ENCODE measurements at regions not wholly inside any gene's neighbourhood (a gene's known extent, or its start where the extent isn't known, plus 50 kb on each side); places are given as distances from the start of the nearest gene placed in this dataset.

- no peaks in the 10 kb centered on the region for H3K36me3 ChIP-seq (ENCODE audit: control insufficient read depth in 1 of 2, insufficient read depth in 2 of 2, low read length in 2 of 2)
- H3K9ac ChIP-seq (ENCODE audit: low read length): no peak overlapping the region
- no peak overlapping the region for H3K4me3 ChIP-seq (replicated peaks in 1 of 2; ENCODE audit: low read depth in 1 of 2, low read length in 2 of 2)
- H2AFZ ChIP-seq (ENCODE audit: low read depth, low read length, poor library complexity, severe bottlenecking): no peak overlapping the region
- DNase-seq (ENCODE audit: low read depth, low spot score): no peak
- no peaks in the 10 kb centered on the region for H3K9me2 ChIP-seq (ENCODE audit: insufficient read depth)
- no peaks in the 10 kb centered on the region for H3K79me2 ChIP-seq (ENCODE audit: insufficient read depth, low read length)
- no peaks in the 10 kb centered on the region for H4K20me1 ChIP-seq (ENCODE audit: insufficient read depth)
- H3K9me3 ChIP-seq (ENCODE audit: control insufficient read depth in 1 of 2, insufficient read depth in 1 of 2, low read depth in 1 of 2, low read length in 2 of 2): peaks cover 44 to 48% of the 10 kb centered on the region in 2 experiments
- ATAC-seq: no peak
- POLR2A ChIA-PET: no interaction called here
- intact Hi-C loops (cut with micrococcal nuclease): no loop called here
- TF ChIP-seq SRF (IDR thresholded peaks at IDR 0.05; ENCODE audit: low read depth): no peak
- TF ChIP-seq MAX (IDR thresholded peaks at IDR 0.05): no peak
- no peak for TF ChIP-seq CBX3 (IDR thresholded peaks at IDR 0.05; ENCODE audit: low read depth)
- TF ChIP-seq FOSL1 (IDR thresholded peaks at IDR 0.05; ENCODE audit: low read depth): no peak
- CTCF ChIA-PET: no interaction called here
- RAD21 ChIA-PET (ENCODE audit: low non-redundant PET in 1 of 2, low total read pairs in 2 of 2, uncharacterized antibody in 2 of 2, unreplicated experiment in 2 of 2): no interaction called here
- no peak overlapping the region for H3K27ac ChIP-seq (ENCODE audit: low read depth, low read length)
- no peaks in the 10 kb centered on the region for H3K27me3 ChIP-seq (ENCODE audit: insufficient read depth, low read length)
- BruUV-seq (replicated peaks): no TSS peak
- no peaks in the 10 kb centered on the region for H3K4me1 ChIP-seq (ENCODE audit: control insufficient read depth in 1 of 2, insufficient read depth in 2 of 2, low read length in 2 of 2)
- no peak overlapping the region for H3K4me2 ChIP-seq (ENCODE audit: low read length)
These were observed 631.3 kb upstream of the CA10 start for GRCh38 chr17:52789829-52790228.

GRCh38 chr17:52776234-52776633 lies 617.7 kb upstream of the CA10 start:
- RAD21 ChIA-PET (ENCODE audit: low non-redundant PET in 1 of 2, low total read pairs in 2 of 2, uncharacterized antibody in 2 of 2, unreplicated experiment in 2 of 2): no interaction called here
- no peak for DNase-seq (ENCODE audit: low read depth, low spot score)
- H2AFZ ChIP-seq (ENCODE audit: low read depth, low read length, poor library complexity, severe bottlenecking): no peak overlapping the region
- no TSS peak for BruUV-seq (replicated peaks)
- intact Hi-C loops (cut with micrococcal nuclease): no loop called here
- peaks cover 23 to 26% of the 10 kb centered on the region in 2 experiments; a peak in 3 of 4 replicates for H3K9me3 ChIP-seq (ENCODE audit: control insufficient read depth in 1 of 2, insufficient read depth in 1 of 2, low read depth in 1 of 2, low read length in 2 of 2)
- POLR2A ChIA-PET: no interaction called here
- no peak overlapping the region for H3K4me2 ChIP-seq (ENCODE audit: low read length)
- no peak for ATAC-seq
- H3K4me1 ChIP-seq (ENCODE audit: control insufficient read depth in 1 of 2, insufficient read depth in 2 of 2, low read length in 2 of 2): no peaks in the 10 kb centered on the region
- no peaks in the 10 kb centered on the region for H3K79me2 ChIP-seq (ENCODE audit: insufficient read depth, low read length)
- no peaks in the 10 kb centered on the region for H3K27me3 ChIP-seq (ENCODE audit: insufficient read depth, low read length)
- no peak overlapping the region for H3K4me3 ChIP-seq (replicated peaks in 1 of 2; ENCODE audit: low read depth in 1 of 2, low read length in 2 of 2)
- H3K9ac ChIP-seq (ENCODE audit: low read length): no peak overlapping the region
- no peak for TF ChIP-seq TCF7L2 (IDR thresholded peaks at IDR 0.05; ENCODE audit: borderline replicate concordance, extremely low read depth, insufficient read depth, insufficient read length)
- TF ChIP-seq ATF3 (IDR thresholded peaks at IDR 0.05): no peak
- TF ChIP-seq RAD21 (IDR thresholded peaks at IDR 0.05; ENCODE audit: low read depth): no peak
- TF ChIP-seq ZFX (IDR thresholded peaks at IDR 0.05): no peak
- no peak for TF ChIP-seq MAX (IDR thresholded peaks at IDR 0.05)
- TF ChIP-seq CTCF (IDR thresholded peaks at IDR 0.05 in 2 of 3, conservative IDR thresholded peaks at IDR 0.05 in 1 of 3; ENCODE audit: borderline replicate concordance in 1 of 3, insufficient read depth in 1 of 3, low read depth in 2 of 3, low read length in 2 of 3): no peak
- TF ChIP-seq FOSL1 (IDR thresholded peaks at IDR 0.05; ENCODE audit: low read depth): no peak
- TF ChIP-seq JUND (IDR thresholded peaks at IDR 0.05): no peak
- no peak for TF ChIP-seq EGR1 (IDR thresholded peaks at IDR 0.05; ENCODE audit: low read depth)
- TF ChIP-seq CBX3 (IDR thresholded peaks at IDR 0.05; ENCODE audit: low read depth): no peak
- no peak for TF ChIP-seq REST (IDR thresholded peaks at IDR 0.05; ENCODE audit: low read depth)
- TF ChIP-seq ZNF274 (IDR thresholded peaks at IDR 0.05; ENCODE audit: low read depth, low read length): no peak
- TF ChIP-seq SP1 (IDR thresholded peaks at IDR 0.05; ENCODE audit: low read depth): no peak
- H3K27ac ChIP-seq (ENCODE audit: low read depth, low read length): no peak overlapping the region
- H3K36me3 ChIP-seq (ENCODE audit: control insufficient read depth in 1 of 2, insufficient read depth in 2 of 2, low read length in 2 of 2): no peaks in the 10 kb centered on the region
- H4K20me1 ChIP-seq (ENCODE audit: insufficient read depth): no peaks in the 10 kb centered on the region
- CTCF ChIA-PET: no interaction called here
- H3K9me2 ChIP-seq (ENCODE audit: insufficient read depth): no peaks in the 10 kb centered on the region

Data from HCT116 (cell line).